ENCODE measurements at regions not wholly inside any gene's neighbourhood (a gene's known extent, or its start where the extent isn't known, plus 50 kb on each side); places are given as distances from the start of the nearest gene placed in this dataset.

DNA sequence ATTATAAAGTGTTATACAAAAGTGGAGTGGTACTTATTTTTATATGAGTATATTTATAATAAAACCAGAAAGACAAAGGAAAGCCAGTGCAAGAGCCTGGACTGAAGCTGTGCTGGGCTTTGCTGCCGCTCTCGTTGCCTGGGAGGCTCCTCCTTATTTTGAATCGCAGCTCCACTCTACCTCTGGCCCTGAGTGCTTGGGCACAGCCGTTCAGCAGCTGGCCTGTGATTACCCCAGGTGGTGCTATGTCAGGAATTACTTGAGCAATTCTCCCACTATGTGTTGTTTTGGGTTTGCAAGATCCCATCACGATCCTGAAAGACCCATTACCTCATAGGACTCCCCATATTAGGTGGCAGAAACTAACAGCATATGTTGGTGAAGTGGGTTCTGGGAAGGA lies 53.0 kb upstream of the LCLAT1 start:
- Mint-ChIP-seq H3K27ac (no peak overlapping the region), H3K27me3 (peaks cover 24% of the 10 kb centered on the region), H3K4me1 (no peaks in the 10 kb centered on the region), H3K4me3 (no peak overlapping the region), H3K36me3 (no peaks in the 10 kb centered on the region), H3K9me3 (no peaks in the 10 kb centered on the region)
- DNase-seq: no peak
- CTCF ChIA-PET: interaction anchor here (1.2 kb wide), 1 partner anchor 317 kb away, joined by 3 read pairs; no protein-coding TSS in a partner anchor

- no peak overlapping the region for H3K27ac Mint-ChIP-seq
- H3K36me3 Mint-ChIP-seq: no peaks in the 10 kb centered on the region
- peaks cover 7% of the 10 kb centered on the region for H3K27me3 Mint-ChIP-seq
- no peaks in the 10 kb centered on the region for H3K9me3 Mint-ChIP-seq
- no peak overlapping the region for H3K4me3 Mint-ChIP-seq
- CTCF ChIA-PET: no interaction called here
- DNase-seq: no peak
- no peaks in the 10 kb centered on the region for H3K4me1 Mint-ChIP-seq
These were observed 50.4 kb upstream of the LCLAT1 start for GRCh38 chr2:30396436-30397232.
